GM12878 (cell line): ENCODE measurements at regions not wholly inside any gene's neighbourhood (a gene's known extent, or its start where the extent isn't known, plus 50 kb on each side); places are given as distances from the start of the nearest gene placed in this dataset.

ENCODE experiments used
- CREB1 ChIP-seq: IDR thresholded peaks from 2 replicates; pipeline ENCODE4 v1.6.1; 2012; ENCODE audit warnings: low read depth, mild to moderate bottlenecking, inconsistent platforms
- FOXM1 ChIP-seq: IDR thresholded peaks from 2 replicates; pipeline ENCODE4 v1.6.1; 2012; ENCODE audit warnings: low read depth, mild to moderate bottlenecking, inconsistent platforms, low read length, moderate library complexity
- SIN3A ChIP-seq: IDR thresholded peaks from 2 replicates; pipeline ENCODE4 v1.6.1; 2012; ENCODE audit warnings: low read depth, low read length, improper control_type of control experiment
- SUPT20H ChIP-seq: IDR thresholded peaks from 2 replicates; pipeline ENCODE4 v1.6.1; 2011; ENCODE audit warnings: low read depth, mild to moderate bottlenecking, low read length, moderate library complexity, borderline replicate concordance; ENCODE audit not compliant: control insufficient read depth
- TCF12 ChIP-seq: IDR thresholded peaks from 2 replicates; pipeline ENCODE4 v1.6.1; 2011; ENCODE audit warnings: low read depth, mild to moderate bottlenecking, low read length
- TF ChIP-seq, protein P1 (sequence below), 3 experiments: IDR thresholded peaks in 2 of 3; conservative IDR thresholded peaks in 1 of 3; 2 replicates each; pipeline ENCODE4 v1.5.1; 2011; ENCODE audit warnings: low read depth in 3 of 3, low read length in 3 of 3, mild to moderate bottlenecking in 3 of 3, control low read depth in 2 of 3, moderate library complexity in 2 of 3, inconsistent platforms in 1 of 3, mixed read lengths in 1 of 3; ENCODE audit not compliant: control insufficient read depth in 2 of 3, insufficient read depth in 1 of 3; ENCODE audit errors: extremely low read depth in 1 of 3

DNA sequence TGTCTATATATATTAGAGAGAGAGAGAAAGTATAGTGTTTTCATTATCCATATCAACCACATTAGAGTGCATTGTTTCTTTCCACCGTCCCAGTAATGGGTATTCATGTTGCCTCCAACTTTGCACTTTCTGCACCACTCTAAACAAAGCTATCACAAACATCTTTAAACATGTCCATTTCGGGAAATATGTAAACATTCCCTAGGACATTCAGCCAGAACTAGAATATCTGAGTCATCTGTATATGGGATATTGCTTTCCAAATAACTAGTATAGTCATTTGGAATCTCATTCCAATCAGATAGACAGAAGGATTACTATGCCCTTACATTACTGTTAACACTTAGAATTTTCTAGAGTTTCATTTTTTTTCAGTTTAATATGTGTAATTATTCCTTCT is 914.9 kb upstream of the EPHA6 start:
- TF ChIP-seq, protein P1, sequence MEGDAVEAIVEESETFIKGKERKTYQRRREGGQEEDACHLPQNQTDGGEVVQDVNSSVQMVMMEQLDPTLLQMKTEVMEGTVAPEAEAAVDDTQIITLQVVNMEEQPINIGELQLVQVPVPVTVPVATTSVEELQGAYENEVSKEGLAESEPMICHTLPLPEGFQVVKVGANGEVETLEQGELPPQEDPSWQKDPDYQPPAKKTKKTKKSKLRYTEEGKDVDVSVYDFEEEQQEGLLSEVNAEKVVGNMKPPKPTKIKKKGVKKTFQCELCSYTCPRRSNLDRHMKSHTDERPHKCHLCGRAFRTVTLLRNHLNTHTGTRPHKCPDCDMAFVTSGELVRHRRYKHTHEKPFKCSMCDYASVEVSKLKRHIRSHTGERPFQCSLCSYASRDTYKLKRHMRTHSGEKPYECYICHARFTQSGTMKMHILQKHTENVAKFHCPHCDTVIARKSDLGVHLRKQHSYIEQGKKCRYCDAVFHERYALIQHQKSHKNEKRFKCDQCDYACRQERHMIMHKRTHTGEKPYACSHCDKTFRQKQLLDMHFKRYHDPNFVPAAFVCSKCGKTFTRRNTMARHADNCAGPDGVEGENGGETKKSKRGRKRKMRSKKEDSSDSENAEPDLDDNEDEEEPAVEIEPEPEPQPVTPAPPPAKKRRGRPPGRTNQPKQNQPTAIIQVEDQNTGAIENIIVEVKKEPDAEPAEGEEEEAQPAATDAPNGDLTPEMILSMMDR (IDR thresholded peaks at IDR 0.05 in 2 of 3, conservative IDR thresholded peaks at IDR 0.05 in 1 of 3; ENCODE audit: control insufficient read depth in 2 of 3, extremely low read depth in 1 of 3, insufficient read depth in 1 of 3, low read depth in 3 of 3, low read length in 3 of 3) = no peak
- TF ChIP-seq SUPT20H (no peak), CREB1 (no peak), TCF12 (no peak), SIN3A (no peak), FOXM1 (no peak)
